Neural cell (in vitro differentiated cells): ENCODE measurements at regions not wholly inside any gene's neighbourhood (a gene's known extent, or its start where the extent isn't known, plus 50 kb on each side); places are given as distances from the start of the nearest gene placed in this dataset.

Experiments used
- EP300 ChIP-seq: fragments of 450-650 bp; conservative IDR thresholded peaks from 2 replicates; pipeline ENCODE4 v1.6.1; 2014; ENCODE audit warnings: antibody characterized with exemption, mild to moderate bottlenecking, moderate library complexity; ENCODE audit not compliant: poor library complexity, severe bottlenecking
- EZH2 ChIP-seq: fragments of 200-600, 300-800 bp; shearing (Covaris generic), sonication (generic); IDR thresholded peaks from 2 replicates; pipeline ENCODE4 v1.6.1; 2014; ENCODE audit warnings: antibody characterized with exemption, low read length, borderline replicate concordance, mild to moderate bottlenecking; ENCODE audit not compliant: insufficient read depth, poor library complexity, severe bottlenecking
- RAD21 ChIP-seq: fragments of 450-650 bp; conservative IDR thresholded peaks from 2 replicates; pipeline ENCODE4 v1.6.1; 2014; ENCODE audit warnings: antibody characterized with exemption, mild to moderate bottlenecking, moderate library complexity
- TAF1 ChIP-seq: IDR thresholded peaks from 2 replicates; pipeline ENCODE4 v1.6.1; 2012; ENCODE audit warnings: low read depth
- TF ChIP-seq, protein P1 (sequence below): fragments of 450-650 bp; IDR thresholded peaks from 2 replicates; pipeline ENCODE4 v1.5.1; 2014; ENCODE audit warnings: antibody characterized with exemption, mild to moderate bottlenecking, moderate library complexity; ENCODE audit not compliant: poor library complexity, severe bottlenecking

DNA sequence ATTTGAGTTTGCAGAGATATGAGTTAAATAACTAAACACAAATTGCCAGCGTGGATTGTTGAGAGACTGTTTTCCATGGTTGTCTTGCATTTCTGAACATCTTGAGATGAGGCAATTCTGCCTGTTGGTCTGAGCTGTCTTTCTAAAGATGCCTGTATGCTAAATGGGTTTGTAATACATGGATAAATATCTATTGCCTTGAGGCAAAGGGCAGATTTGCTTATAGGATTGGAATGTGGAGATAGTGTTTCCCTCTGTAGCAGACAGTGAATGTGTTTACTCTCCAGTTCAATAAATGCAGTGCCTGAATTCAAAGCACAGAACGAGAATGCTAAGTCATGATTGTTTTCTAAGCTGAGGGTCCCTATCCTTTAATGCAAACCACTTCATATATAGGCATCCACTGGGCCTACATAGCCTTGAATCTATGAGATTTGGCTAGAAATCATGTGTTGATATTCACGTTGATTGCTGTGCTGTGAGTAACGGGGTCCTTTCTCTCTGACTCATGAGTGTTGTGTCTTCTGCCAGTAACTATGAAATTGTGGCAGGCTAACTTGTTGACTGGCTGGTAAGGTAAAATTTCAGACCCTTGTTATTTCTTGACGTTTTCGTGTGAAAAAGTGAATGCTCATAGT, 2554.8 kb downstream of the PCDH9 start:
- TF ChIP-seq EZH2: no peak
- TF ChIP-seq, protein P1, sequence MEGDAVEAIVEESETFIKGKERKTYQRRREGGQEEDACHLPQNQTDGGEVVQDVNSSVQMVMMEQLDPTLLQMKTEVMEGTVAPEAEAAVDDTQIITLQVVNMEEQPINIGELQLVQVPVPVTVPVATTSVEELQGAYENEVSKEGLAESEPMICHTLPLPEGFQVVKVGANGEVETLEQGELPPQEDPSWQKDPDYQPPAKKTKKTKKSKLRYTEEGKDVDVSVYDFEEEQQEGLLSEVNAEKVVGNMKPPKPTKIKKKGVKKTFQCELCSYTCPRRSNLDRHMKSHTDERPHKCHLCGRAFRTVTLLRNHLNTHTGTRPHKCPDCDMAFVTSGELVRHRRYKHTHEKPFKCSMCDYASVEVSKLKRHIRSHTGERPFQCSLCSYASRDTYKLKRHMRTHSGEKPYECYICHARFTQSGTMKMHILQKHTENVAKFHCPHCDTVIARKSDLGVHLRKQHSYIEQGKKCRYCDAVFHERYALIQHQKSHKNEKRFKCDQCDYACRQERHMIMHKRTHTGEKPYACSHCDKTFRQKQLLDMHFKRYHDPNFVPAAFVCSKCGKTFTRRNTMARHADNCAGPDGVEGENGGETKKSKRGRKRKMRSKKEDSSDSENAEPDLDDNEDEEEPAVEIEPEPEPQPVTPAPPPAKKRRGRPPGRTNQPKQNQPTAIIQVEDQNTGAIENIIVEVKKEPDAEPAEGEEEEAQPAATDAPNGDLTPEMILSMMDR: no peak
- no peak for TF ChIP-seq RAD21
- no peak for TF ChIP-seq EP300
- no peak for TF ChIP-seq TAF1
